ENCODE measurements at regions not wholly inside any gene's neighbourhood (a gene's known extent, or its start where the extent isn't known, plus 50 kb on each side); places are given as distances from the start of the nearest gene placed in this dataset.

- no peak for DNase-seq (ENCODE audit: low read depth)
- TF ChIP-seq CTCF (conservative IDR thresholded peaks at IDR 0.05; ENCODE audit: low read depth, low read length): no peak
- H3K4me3 ChIP-seq (ENCODE audit: low read length): no peak overlapping the region
Measured at GRCh38 chr10:43867113-43867512, 218.4 kb upstream of the ZNF32 start.

DNA sequence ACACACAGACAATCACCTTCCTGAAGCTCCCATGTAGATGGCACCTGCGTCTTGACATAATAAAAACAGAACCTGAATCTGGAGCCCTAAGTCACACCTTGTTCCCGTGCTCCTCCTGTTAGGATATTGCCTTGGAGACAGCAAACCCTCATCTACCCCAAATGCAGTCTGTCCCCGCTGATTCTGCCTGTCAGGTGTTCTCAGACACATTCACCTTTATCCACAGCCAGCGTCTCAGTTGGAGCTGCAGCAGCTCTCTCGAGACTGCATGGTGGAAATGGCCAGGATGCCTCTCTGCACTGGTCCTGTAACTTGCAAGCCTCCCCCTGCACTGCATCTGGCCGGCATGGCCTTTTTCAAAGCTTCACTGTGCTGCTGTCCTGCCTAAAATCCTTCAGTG is 218.0 kb upstream of the ZNF32 start:
- no peak for DNase-seq (ENCODE audit: low read depth)
- H3K4me3 ChIP-seq (ENCODE audit: low read length): no peak overlapping the region

DNA sequence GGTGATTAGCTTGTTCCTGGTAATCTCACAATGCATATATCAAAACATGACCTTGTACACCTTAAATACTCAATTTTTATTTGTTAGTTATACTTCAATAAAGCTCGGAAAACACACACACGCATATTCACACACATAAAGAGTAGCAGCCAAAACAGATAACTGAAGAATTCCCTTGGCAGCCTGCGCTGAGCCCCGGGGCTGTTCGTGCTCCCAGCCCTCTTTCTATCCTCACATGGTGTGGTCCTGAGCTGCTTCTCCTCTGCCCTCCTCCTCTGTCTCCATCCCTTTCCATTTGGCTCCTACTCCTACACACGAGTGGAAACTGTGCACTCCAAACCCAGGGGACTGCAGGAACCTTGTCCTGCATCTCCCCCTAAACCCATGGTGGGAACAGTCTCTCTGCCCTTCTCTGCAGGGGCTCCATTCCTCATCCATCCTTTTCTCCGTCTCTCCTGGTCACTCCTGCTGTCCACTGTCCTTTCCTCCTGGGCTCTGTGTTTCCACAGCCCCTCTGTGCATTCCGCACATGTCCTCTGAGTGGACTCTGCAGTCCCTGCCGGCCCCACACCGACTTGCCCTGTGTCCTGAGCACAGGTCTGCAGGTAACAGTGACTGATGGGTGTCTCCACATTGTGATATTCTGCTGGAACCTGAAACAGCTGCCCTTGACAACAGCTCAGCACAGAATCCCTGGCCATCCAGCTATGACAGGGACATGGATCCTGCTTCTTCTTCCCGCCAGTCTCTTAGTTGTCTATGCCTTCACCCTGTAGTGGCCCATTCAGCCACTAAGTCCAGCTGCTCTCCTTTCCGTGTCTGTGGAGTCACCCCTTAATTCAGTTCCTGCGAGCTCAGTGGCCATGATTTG is 216.8 kb upstream of the ZNF32 start:
- no peak overlapping the region for H3K4me3 ChIP-seq (ENCODE audit: low read length)
- TF ChIP-seq CTCF (conservative IDR thresholded peaks at IDR 0.05; ENCODE audit: low read depth, low read length): no peak
- no peak for DNase-seq (ENCODE audit: low read depth)

More for the DNA sequence above, 218.0 kb upstream of the ZNF32 start:
- no peak for TF ChIP-seq CTCF (conservative IDR thresholded peaks at IDR 0.05; ENCODE audit: low read depth, low read length)

DNA sequence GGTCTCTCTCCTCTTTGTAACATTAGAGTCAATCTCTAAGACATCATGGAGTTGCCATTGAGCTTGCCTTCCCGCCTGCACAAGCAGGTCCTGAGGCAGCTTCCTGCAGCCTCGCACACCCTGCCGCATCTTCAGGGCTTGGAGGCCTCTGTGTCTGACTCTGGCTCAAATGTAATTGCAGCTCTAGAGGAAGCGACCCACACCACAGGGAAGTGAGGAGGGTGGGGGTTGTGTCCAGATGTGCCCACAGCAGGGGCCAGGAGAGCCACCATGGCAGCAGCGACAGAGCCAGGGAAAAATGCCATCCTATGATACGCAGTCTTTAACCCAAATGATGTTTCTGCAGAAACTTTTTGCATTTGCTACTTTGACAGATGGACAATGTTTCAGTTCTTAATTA is 216.0 kb upstream of the ZNF32 start:
- no peak overlapping the region for H3K4me3 ChIP-seq (ENCODE audit: low read length)
- TF ChIP-seq CTCF (conservative IDR thresholded peaks at IDR 0.05; ENCODE audit: low read depth, low read length): no peak
- DNase-seq (ENCODE audit: low read depth): no peak

DNA sequence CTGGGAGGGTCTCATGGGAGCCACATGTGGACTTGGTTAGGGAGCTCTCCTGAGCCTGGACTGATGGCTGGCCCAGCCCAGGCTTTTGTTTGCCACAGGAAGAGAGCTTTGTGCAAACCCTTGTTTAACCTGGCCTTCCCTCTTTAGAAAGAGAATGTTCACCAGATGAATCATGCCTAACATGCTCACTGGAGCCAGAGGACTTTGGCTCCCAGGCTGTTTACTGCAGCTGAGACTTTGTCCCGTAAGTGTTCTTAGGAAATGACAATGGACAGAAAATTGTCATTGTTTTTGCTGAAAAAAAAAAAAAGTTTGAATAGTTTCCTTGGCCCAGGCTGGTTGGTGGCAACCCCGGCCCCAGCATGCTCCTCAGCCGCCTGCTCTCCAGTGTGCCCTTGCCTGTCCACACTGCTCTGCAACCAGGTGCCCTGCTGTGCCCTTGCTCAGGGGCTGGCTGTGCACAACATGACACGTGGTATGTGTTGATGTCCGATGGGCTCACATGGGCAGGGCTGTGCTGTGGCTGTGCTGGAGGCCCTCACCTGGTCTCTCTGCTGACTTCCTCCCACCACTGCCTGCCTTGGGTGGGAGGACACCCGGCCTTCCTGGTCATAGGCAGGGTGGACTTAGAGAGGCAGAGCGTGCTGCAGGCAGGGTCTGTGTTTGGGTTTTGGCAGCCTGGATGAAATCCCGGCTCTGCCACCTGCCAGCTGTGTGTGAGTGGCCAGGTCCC is 215.3 kb upstream of the ZNF32 start:
- no peak for DNase-seq (ENCODE audit: low read depth)
- TF ChIP-seq CTCF (conservative IDR thresholded peaks at IDR 0.05; ENCODE audit: low read depth, low read length): no peak
- no peak overlapping the region for H3K4me3 ChIP-seq (ENCODE audit: low read length)

- H3K4me3 ChIP-seq (ENCODE audit: low read length): no peak overlapping the region
- no peak for TF ChIP-seq CTCF (conservative IDR thresholded peaks at IDR 0.05; ENCODE audit: low read depth, low read length)
- DNase-seq (ENCODE audit: low read depth): no peak
Measured at GRCh38 chr10:43863270-43863669, 214.6 kb upstream of the ZNF32 start.
